Gastroesophageal sphincter (tissue), 4 donors: ENCODE measurements at regions not wholly inside any gene's neighbourhood (a gene's known extent, or its start where the extent isn't known, plus 50 kb on each side); places are given as distances from the start of the nearest gene placed in this dataset.
"Not testable (repeated sequence)": the region's sequence is repeated elsewhere in the genome, so short reads cannot be mapped to it uniquely, and the experiment has no call there.

Experiments
- ATAC-seq: fragments of 150-250 bp; one replicate; pipeline ENCODE4 v1.9.1; 2016; ENCODE audit warnings: mild to moderate bottlenecking, moderate library complexity
- H3K27ac ChIP-seq, 4 donors: fragments of 200-600 bp; sonication (generic) in 3 of 4; 1 replicate in 3 of 4; 2 replicates in 1 of 4; pipeline ENCODE4 v1.5.1; 2016 to 2019
- H3K27me3 ChIP-seq: fragments of 200-600 bp; sonication (generic); one replicate; pipeline ENCODE4 v1.5.1; 2019
- H3K36me3 ChIP-seq, 2 donors: fragments of 200-600 bp; sonication (generic); one replicate each; pipeline ENCODE4 v1.5.1; 2019; ENCODE audit warnings: control low read depth in 1 of 2
- H3K4me1 ChIP-seq, 3 donors: fragments of 200-600 bp; sonication (generic); 1 replicate in 2 of 3; 2 replicates in 1 of 3; pipeline ENCODE4 v1.5.1; 2016 to 2019; ENCODE audit warnings: control low read depth in 2 of 3
- H3K4me3 ChIP-seq, 2 donors: fragments of 200-600 bp; sonication (generic); one replicate each; pipeline ENCODE4 v1.5.1; 2019; ENCODE audit warnings: mild to moderate bottlenecking in 1 of 2, moderate library complexity in 1 of 2
- H3K9me3 ChIP-seq, 3 donors: fragments of 200-600 bp; sonication (generic); one replicate each; pipeline ENCODE4 v1.5.1; 2017 to 2019; ENCODE audit warnings: control low read depth in 2 of 3
- CTCF ChIP-seq, 4 experiments: fragments of 200-600 bp in 2 of 4; fragments of 450-650 bp in 2 of 4; sonication (generic) in 1 of 4; IDR thresholded peaks; one replicate each; pipeline ENCODE4 v1.5.1; 2017 to 2019; ENCODE audit warnings: antibody characterized with exemption in 4 of 4, mild to moderate bottlenecking in 2 of 4, moderate library complexity in 2 of 4
- EP300 ChIP-seq: sonication (generic); formaldehyde crosslinking; IDR thresholded peaks from one replicate; pipeline ENCODE4 v1.6.1; 2017; ENCODE audit warnings: antibody characterized with exemption, mild to moderate bottlenecking
- POLR2A ChIP-seq, 2 donors: fragments of 450-650 bp; IDR thresholded peaks; one replicate each; pipeline ENCODE4 v1.6.1; 2017; ENCODE audit warnings: antibody characterized with exemption in 2 of 2, mild to moderate bottlenecking in 2 of 2, moderate library complexity in 1 of 2
- POLR2AphosphoS5 ChIP-seq: sonication (generic); formaldehyde crosslinking; IDR thresholded peaks from one replicate; pipeline ENCODE4 v1.6.1; 2017; ENCODE audit warnings: antibody characterized with exemption
- WGBS, 2 donors: methylation state at CpG; one replicate each; pipeline ENCODE4 v1.1.5; 2018; ENCODE audit warnings: low coverage in 1 of 2; 5-methylcytosine and 5-hydroxymethylcytosine counted together

GRCh38 chr14:87042354-87042753 lies 950.6 kb downstream of the GALC start:
- TF ChIP-seq CTCF (IDR thresholded peaks at IDR 0.05), result no peak
- no peak for TF ChIP-seq POLR2AphosphoS5
- no peak for TF ChIP-seq POLR2A (IDR thresholded peaks at IDR 0.05)
- TF ChIP-seq EP300, result no peak
- Histone ChIP-seq H3K27me3 (no peaks in the 10 kb centered on the region), H3K9me3 (peaks cover 0 to 7% (median 0%) of the 10 kb centered on the region in 3 donors), H3K4me3 (no peak overlapping the region), H3K4me1 (no peaks in the 10 kb centered on the region), H3K36me3 (no peaks in the 10 kb centered on the region), H3K27ac (no peak overlapping the region)
- WGBS, 2 donors, result 74 to 93% methylated on average over 3 to 4 of the region's 4 CpGs
- ATAC-seq, result no peak

GRCh38 chr14:87041290-87042020 lies 951.5 kb downstream of the GALC start:
- no peak overlapping the region for H3K27ac ChIP-seq
- peaks cover 0 to 7% (median 0%) of the 10 kb centered on the region in 3 donors for H3K9me3 ChIP-seq
- H3K36me3 ChIP-seq, result no peaks in the 10 kb centered on the region
- no peaks in the 10 kb centered on the region for H3K27me3 ChIP-seq
- no peak overlapping the region for H3K4me3 ChIP-seq
- ATAC-seq, result no peak
- TF ChIP-seq EP300, result no peak
- TF ChIP-seq POLR2AphosphoS5, result no peak
- TF ChIP-seq CTCF (IDR thresholded peaks at IDR 0.05), result no peak
- no peak for TF ChIP-seq POLR2A (IDR thresholded peaks at IDR 0.05)
- WGBS, 2 donors, result 38 to 58% methylated on average over 7 of the region's 7 CpGs
- no peaks in the 10 kb centered on the region for H3K4me1 ChIP-seq

GRCh38 chr14:87034680-87035079 lies 958.3 kb downstream of the GALC start:
- H3K36me3 ChIP-seq, result no peaks in the 10 kb centered on the region
- no peak overlapping the region for H3K27ac ChIP-seq
- no peaks in the 10 kb centered on the region for H3K27me3 ChIP-seq
- no peak for ATAC-seq
- no peaks in the 10 kb centered on the region for H3K4me1 ChIP-seq
- 57 to 62% methylated on average over 1 of the region's 1 CpG for WGBS, 2 donors
- H3K4me3 ChIP-seq, result no peak overlapping the region
- TF ChIP-seq EP300 (no peak), CTCF (IDR thresholded peaks at IDR 0.05) (no peak), POLR2A (IDR thresholded peaks at IDR 0.05) (no peak), POLR2AphosphoS5 (no peak)
- H3K9me3 ChIP-seq, result peaks cover 0 to 7% (median 0%) of the 10 kb centered on the region in 3 donors

- H3K27ac ChIP-seq, result no peak overlapping the region
- TF ChIP-seq CTCF (IDR thresholded peaks at IDR 0.05) (no peak), EP300 (no peak), POLR2A (IDR thresholded peaks at IDR 0.05) (no peak), POLR2AphosphoS5 (no peak)
- 64 to 89% methylated on average over 1 of the region's 1 CpG for WGBS, 2 donors
- no peaks in the 10 kb centered on the region for H3K27me3 ChIP-seq
- no peak for ATAC-seq
- no peak overlapping the region for H3K4me3 ChIP-seq
- H3K36me3 ChIP-seq, result no peaks in the 10 kb centered on the region
- no peaks in the 10 kb centered on the region for H3K4me1 ChIP-seq
- no peaks in the 10 kb centered on the region for H3K9me3 ChIP-seq
Measured at GRCh38 chr14:87030197-87030596, 962.8 kb downstream of the GALC start.

GRCh38 chr14:87020106-87020505 lies 972.9 kb downstream of the GALC start:
- H3K36me3 ChIP-seq, H3K4me3 ChIP-seq, H3K27ac ChIP-seq, ATAC-seq, H3K9me3 ChIP-seq, H3K27me3 ChIP-seq, H3K4me1 ChIP-seq: not testable (repeated sequence)
- WGBS, 2 donors, result 86 to 89% methylated on average over 3 to 4 of the region's 4 CpGs
